ENCODE measurements at regions not wholly inside any gene's neighbourhood (a gene's known extent, or its start where the extent isn't known, plus 50 kb on each side); places are given as distances from the start of the nearest gene placed in this dataset.

DNA sequence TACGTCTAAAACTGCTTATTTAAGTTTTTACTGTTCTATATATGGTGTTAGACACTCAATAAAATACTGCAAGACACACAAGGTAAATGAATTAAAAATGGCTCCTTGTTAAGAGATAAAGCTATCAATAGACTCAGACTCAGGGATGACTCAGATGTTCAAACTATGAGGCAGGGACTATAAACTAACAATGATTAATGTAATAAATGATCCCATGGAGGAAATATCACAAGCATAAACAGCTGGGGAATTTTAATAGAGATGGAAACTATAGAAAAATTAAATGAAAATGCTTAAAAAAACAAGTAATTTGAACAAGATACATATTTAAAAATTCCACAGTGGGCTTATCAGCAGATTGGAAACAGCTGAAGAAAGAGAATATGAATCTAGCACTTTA, 650.8 kb downstream of the DCDC2C start:
- Mint-ChIP-seq H3K4me3 (no peak overlapping the region), H3K36me3 (no peaks in the 10 kb centered on the region), H3K4me1 (ENCODE audit: low read depth) (no peaks in the 10 kb centered on the region), H3K27ac (no peak overlapping the region), H3K9me3 (ENCODE audit: low read depth) (peaks cover 17% of the 10 kb centered on the region), H3K27me3 (no peaks in the 10 kb centered on the region)

GRCh38 chr2:4354678-4355077, 651.3 kb downstream of the DCDC2C start:
- H3K27me3 Mint-ChIP-seq: no peaks in the 10 kb centered on the region
- peaks cover 17% of the 10 kb centered on the region for H3K9me3 Mint-ChIP-seq (ENCODE audit: low read depth)
- no peaks in the 10 kb centered on the region for H3K36me3 Mint-ChIP-seq
- H3K27ac Mint-ChIP-seq: no peak overlapping the region
- no peak overlapping the region for H3K4me3 Mint-ChIP-seq
- H3K4me1 Mint-ChIP-seq (ENCODE audit: low read depth): no peaks in the 10 kb centered on the region

GRCh38 chr2:4356109-4356508, 652.7 kb downstream of the DCDC2C start:
- Mint-ChIP-seq H3K4me1 (ENCODE audit: low read depth) (no peaks in the 10 kb centered on the region), H3K4me3 (no peak overlapping the region), H3K36me3 (no peaks in the 10 kb centered on the region), H3K9me3 (ENCODE audit: low read depth) (peaks cover 22% of the 10 kb centered on the region), H3K27ac (no peak overlapping the region), H3K27me3 (no peaks in the 10 kb centered on the region)

DNA sequence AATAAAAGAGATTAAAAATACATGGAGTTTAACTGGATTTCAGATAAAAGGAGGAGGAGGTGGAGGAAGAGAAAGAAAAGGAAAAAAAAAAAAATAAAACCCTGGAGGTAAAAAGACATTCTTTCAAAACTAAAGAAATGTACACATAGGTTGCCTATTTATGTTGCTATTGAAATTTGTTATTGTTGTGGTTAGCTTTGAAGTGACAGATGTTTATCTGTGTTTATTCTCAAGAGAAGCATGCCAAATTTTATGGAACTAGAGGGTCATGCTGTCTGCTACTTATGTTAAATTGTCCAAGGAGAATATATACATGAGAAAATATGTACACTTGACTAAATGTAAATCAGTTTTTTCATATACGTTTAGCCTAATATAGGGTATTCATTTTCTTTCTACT, 653.2 kb downstream of the DCDC2C start:
- Mint-ChIP-seq H3K4me1 (ENCODE audit: low read depth) (no peaks in the 10 kb centered on the region), H3K27ac (no peak overlapping the region), H3K4me3 (no peak overlapping the region), H3K36me3 (no peaks in the 10 kb centered on the region), H3K27me3 (no peaks in the 10 kb centered on the region), H3K9me3 (ENCODE audit: low read depth) (peaks cover 22% of the 10 kb centered on the region)

DNA sequence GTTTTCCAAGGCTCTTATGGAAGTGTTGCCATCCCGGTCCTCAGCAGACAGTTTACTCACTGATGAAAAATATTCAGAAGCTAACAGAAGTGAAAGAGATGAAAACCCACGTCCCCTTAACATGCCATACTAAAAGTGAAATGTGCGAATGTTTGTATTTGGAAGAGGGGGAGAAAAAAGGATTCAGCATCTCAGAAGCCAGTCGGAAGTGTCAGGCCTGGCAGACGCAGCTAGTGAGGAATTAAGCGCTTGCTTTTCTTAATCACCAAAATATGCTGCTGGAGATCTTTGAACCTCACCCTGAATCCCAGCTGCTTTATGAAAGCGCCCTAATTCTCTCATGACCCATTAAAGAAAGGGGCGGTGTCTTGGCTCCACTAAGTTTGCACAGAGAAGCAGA, 653.7 kb downstream of the DCDC2C start:
- no peaks in the 10 kb centered on the region for H3K4me1 Mint-ChIP-seq (ENCODE audit: low read depth)
- peaks cover 18% of the 10 kb centered on the region for H3K9me3 Mint-ChIP-seq (ENCODE audit: low read depth)
- no peaks in the 10 kb centered on the region for H3K27me3 Mint-ChIP-seq
- H3K27ac Mint-ChIP-seq: no peak overlapping the region
- H3K36me3 Mint-ChIP-seq: no peaks in the 10 kb centered on the region
- H3K4me3 Mint-ChIP-seq: no peak overlapping the region

DNA sequence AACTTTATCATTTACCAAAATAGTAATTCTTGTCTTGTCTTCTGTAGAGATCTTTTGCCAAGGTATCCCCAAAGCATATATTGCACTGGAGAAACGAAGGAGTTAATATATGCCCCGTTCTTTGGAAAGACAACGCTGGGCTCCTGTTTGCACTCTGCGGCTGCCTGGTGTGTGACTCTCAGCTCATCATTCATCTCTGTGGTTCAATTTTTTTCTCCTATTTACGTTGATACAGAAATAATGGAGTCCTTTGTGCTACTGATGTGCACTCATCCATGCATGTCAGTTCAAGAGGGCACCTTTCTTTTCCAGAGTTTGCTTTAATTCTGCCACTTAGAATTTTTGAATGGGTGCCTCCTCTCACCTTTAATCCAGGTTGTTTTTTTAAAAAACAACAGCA, 655.5 kb downstream of the DCDC2C start:
- no peaks in the 10 kb centered on the region for H3K27me3 Mint-ChIP-seq
- H3K36me3 Mint-ChIP-seq: no peaks in the 10 kb centered on the region
- no peaks in the 10 kb centered on the region for H3K4me1 Mint-ChIP-seq (ENCODE audit: low read depth)
- peaks cover 17% of the 10 kb centered on the region for H3K9me3 Mint-ChIP-seq (ENCODE audit: low read depth)
- H3K4me3 Mint-ChIP-seq: no peak overlapping the region
- H3K27ac Mint-ChIP-seq: no peak overlapping the region

DNA sequence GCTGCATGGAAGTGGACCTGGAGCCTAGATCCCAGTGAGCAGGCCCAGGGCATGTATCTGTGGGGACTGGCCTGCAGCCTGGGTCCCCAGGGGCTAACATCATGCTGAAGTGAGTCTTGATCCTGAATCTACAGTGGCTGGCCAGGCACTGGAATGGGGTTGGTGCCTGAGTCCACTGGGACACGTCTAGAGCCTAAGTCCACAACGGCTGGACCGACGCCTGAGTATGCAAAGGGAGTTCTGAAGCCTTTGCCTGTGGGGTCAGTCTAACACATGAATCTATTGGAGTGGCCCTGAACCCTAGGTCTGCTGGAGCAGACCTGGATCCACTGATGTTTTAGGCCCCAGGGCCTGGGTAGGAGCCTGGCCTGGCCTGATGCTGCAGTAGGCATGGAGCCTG, 665.5 kb downstream of the DCDC2C start:
- Mint-ChIP-seq H3K4me3 (no peak overlapping the region), H3K4me1 (ENCODE audit: low read depth) (no peaks in the 10 kb centered on the region)

DNA sequence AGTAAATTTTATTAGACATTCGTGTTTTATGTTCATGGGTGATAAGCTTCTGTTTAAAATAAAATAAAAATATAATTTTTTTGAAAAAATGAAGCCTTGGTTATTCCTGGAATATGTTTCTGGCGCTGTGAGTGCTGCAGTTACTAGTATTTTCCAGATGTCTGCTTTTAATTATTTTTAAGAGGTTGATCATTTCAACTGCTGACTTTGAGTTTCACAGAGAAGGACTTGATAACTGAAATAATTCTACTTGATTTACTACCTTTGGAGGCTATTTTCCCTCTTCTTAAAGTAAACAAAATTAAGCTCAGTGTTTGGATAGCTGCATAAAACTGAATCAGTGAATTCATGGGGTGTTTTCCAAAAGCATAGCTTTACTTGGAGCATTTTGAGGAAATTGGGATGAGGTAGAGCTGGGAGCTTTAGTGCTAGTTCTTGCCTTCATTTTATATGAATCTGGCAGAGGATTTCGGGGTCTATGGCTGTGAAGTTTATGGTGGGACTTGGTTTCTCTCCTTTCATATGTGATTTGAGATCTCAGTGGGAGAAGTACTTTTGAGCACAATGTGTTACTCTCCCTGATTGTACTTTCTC, 666.5 kb downstream of the DCDC2C start:
- no peaks in the 10 kb centered on the region for H3K4me1 Mint-ChIP-seq (ENCODE audit: low read depth)
- H3K36me3 Mint-ChIP-seq: no peaks in the 10 kb centered on the region
- no peak overlapping the region for H3K27ac Mint-ChIP-seq
- peaks cover 18% of the 10 kb centered on the region for H3K9me3 Mint-ChIP-seq (ENCODE audit: low read depth)
- no peaks in the 10 kb centered on the region for H3K27me3 Mint-ChIP-seq
- no peak overlapping the region for H3K4me3 Mint-ChIP-seq

More for the DNA sequence above, 665.5 kb downstream of the DCDC2C start:
- Mint-ChIP-seq H3K27ac (no peak overlapping the region), H3K9me3 (ENCODE audit: low read depth) (peaks cover 18% of the 10 kb centered on the region), H3K27me3 (no peaks in the 10 kb centered on the region), H3K36me3 (no peaks in the 10 kb centered on the region)

DNA sequence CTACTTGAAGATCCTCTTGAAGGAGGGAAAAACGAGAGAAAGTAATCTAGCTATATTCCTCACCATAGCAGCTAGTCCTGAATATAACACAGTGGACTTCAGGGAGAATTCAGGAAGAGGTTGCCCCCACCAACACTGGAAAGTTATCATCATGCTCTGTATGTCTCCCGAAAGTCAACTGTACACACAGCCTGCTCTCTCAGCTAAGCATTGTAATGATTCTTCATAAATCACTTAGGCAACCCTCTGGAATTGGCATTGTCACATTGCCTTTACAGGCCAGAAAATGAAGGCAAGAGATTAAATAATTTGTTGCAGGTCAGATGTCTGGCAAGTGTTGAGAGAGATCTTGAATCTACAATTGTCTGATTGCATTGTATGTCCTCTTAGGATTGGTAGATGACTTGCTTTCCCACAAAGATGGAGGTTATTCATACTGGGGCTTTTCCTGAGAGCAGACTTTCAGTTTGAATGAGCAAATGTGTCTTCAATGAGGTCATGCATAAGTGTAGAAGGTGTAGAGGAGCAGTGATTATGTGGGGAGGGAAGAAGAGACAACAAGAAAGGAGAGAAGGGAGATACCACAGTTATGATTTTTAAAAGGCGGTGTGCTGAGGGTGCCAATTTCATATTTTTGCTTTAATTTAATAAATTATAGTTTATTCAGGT, 667.2 kb downstream of the DCDC2C start:
- H3K4me1 Mint-ChIP-seq (ENCODE audit: low read depth): no peaks in the 10 kb centered on the region

GRCh38 chr2:4381049-4381448, 677.7 kb downstream of the DCDC2C start:
- H3K4me1 Mint-ChIP-seq (ENCODE audit: low read depth): no peaks in the 10 kb centered on the region
- H3K36me3 Mint-ChIP-seq: no peaks in the 10 kb centered on the region
- H3K4me3 Mint-ChIP-seq: no peak overlapping the region
- H3K27ac Mint-ChIP-seq: no peak overlapping the region
- H3K9me3 Mint-ChIP-seq (ENCODE audit: low read depth): peaks cover 14% of the 10 kb centered on the region
- no peaks in the 10 kb centered on the region for H3K27me3 Mint-ChIP-seq

More for the DNA sequence above, 667.2 kb downstream of the DCDC2C start:
- Mint-ChIP-seq H3K27ac (no peak overlapping the region), H3K9me3 (ENCODE audit: low read depth) (peaks cover 18% of the 10 kb centered on the region), H3K27me3 (no peaks in the 10 kb centered on the region), H3K36me3 (no peaks in the 10 kb centered on the region), H3K4me3 (no peak overlapping the region)

GRCh38 chr2:4381773-4382172, 678.4 kb downstream of the DCDC2C start:
- Mint-ChIP-seq H3K27ac (no peak overlapping the region), H3K27me3 (no peaks in the 10 kb centered on the region), H3K9me3 (ENCODE audit: low read depth) (peaks cover 11% of the 10 kb centered on the region), H3K36me3 (no peaks in the 10 kb centered on the region), H3K4me3 (no peak overlapping the region), H3K4me1 (ENCODE audit: low read depth) (no peaks in the 10 kb centered on the region)

GRCh38 chr2:4391013-4391412, 687.6 kb downstream of the DCDC2C start:
- no peaks in the 10 kb centered on the region for H3K27me3 Mint-ChIP-seq
- H3K4me1 Mint-ChIP-seq (ENCODE audit: low read depth): no peaks in the 10 kb centered on the region
- no peak overlapping the region for H3K4me3 Mint-ChIP-seq
- no peak overlapping the region for H3K27ac Mint-ChIP-seq
- no peaks in the 10 kb centered on the region for H3K36me3 Mint-ChIP-seq
- peaks cover 7% of the 10 kb centered on the region for H3K9me3 Mint-ChIP-seq (ENCODE audit: low read depth)

DNA sequence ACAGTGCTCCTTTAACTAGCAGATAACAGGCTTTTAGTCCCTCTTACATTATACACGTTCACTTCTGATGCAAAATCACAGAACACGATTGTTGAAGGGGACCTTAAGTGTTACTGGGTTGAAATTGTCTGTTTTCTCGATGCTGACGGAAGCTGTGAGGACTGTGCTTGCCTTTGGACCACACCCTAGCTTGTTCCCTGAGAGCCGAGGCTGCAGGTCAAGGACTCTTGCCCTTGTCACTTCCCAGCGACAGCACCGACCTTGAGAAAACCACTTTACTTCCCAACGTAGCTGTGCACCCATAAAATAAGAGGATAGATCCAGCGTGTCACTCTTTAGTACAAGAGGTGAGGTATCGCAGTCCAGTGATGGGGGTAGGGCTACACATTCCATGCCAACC, 701.0 kb downstream of the DCDC2C start:
- Mint-ChIP-seq H3K9me3 (ENCODE audit: low read depth) (peaks cover 5% of the 10 kb centered on the region), H3K36me3 (no peaks in the 10 kb centered on the region), H3K4me1 (ENCODE audit: low read depth) (no peaks in the 10 kb centered on the region), H3K4me3 (no peak overlapping the region), H3K27ac (no peak overlapping the region), H3K27me3 (no peaks in the 10 kb centered on the region)

GRCh38 chr2:4408321-4408720, 704.9 kb downstream of the DCDC2C start:
- Mint-ChIP-seq H3K4me3 (no peak overlapping the region), H3K9me3 (ENCODE audit: low read depth) (peaks cover 7% of the 10 kb centered on the region), H3K27me3 (no peaks in the 10 kb centered on the region), H3K36me3 (no peaks in the 10 kb centered on the region), H3K27ac (no peak overlapping the region), H3K4me1 (ENCODE audit: low read depth) (no peaks in the 10 kb centered on the region)

DNA sequence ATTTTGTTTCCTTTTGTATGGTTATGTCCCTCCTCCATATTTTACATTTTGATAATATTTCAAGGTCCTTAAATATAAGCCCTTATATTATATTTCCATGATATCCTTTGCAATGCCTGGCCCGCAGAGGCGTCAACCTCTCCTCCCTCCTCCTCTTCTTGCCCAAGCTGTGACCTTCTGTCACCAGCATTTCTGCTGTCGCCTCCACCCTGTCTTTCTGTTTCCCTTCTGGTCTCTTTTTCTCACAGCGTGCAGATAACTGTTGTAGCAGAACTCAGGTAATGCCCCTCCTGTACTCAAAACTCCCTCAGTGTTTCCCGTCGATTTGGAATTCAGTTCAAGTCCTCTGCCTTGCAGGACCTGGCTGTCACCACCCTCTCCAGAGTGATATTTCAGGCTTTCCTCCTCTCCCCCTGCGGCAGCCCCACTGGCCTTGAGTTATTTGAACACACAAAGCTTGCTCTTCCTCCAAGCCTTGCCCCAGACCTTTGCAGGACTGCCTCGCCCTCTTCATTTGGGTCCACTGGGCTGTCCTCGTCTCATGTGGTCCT, 709.3 kb downstream of the DCDC2C start:
- H3K4me1 Mint-ChIP-seq (ENCODE audit: low read depth): no peaks in the 10 kb centered on the region
- H3K27ac Mint-ChIP-seq: no peak overlapping the region
- H3K36me3 Mint-ChIP-seq: no peaks in the 10 kb centered on the region
- no peaks in the 10 kb centered on the region for H3K27me3 Mint-ChIP-seq
- H3K4me3 Mint-ChIP-seq: no peak overlapping the region
- H3K9me3 Mint-ChIP-seq (ENCODE audit: low read depth): peaks cover 10% of the 10 kb centered on the region

DNA sequence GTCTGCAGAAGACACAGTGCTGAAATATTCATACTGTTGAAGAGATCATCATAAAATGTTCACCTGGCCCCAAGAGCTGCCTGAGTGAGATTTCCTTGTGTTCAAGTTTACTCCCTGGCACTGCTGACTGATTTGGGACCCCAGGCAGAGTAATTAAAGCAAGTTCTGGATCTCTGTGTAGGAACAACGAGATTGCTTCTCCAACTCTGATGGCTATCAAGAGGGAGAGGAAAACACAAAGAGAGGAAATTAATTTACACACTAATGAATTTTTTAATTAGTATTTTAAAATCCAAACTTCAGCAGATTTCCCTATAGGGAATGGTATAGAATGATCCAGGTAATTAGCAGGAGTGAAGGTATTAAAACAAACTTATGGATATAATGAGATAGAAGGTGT, 711.8 kb downstream of the DCDC2C start:
- H3K4me3 Mint-ChIP-seq: no peak overlapping the region

More for the DNA sequence above, 711.8 kb downstream of the DCDC2C start:
- Mint-ChIP-seq H3K9me3 (ENCODE audit: low read depth) (peaks cover 10% of the 10 kb centered on the region), H3K27me3 (no peaks in the 10 kb centered on the region), H3K36me3 (no peaks in the 10 kb centered on the region), H3K4me1 (ENCODE audit: low read depth) (no peaks in the 10 kb centered on the region), H3K27ac (no peak overlapping the region)

All from activated naive CD8-positive, alpha-beta T cell (primary cell).